H9 (cell line): ENCODE measurements at regions not wholly inside any gene's neighbourhood (a gene's known extent, or its start where the extent isn't known, plus 50 kb on each side); places are given as distances from the start of the nearest gene placed in this dataset.

Source experiments
- DNase-seq: peaks from one replicate; pipeline ENCODE4 v3.0.0-alpha.2; 2017
- H2AFZ ChIP-seq: one replicate; pipeline ENCODE4 v1.6.1; 2013; ENCODE audit warnings: mild to moderate bottlenecking, low read length, control low read depth, moderate library complexity
- H2AK5ac ChIP-seq: 2 replicates; pipeline ENCODE4 v1.6.1; 2013; ENCODE audit warnings: low read length, control low read depth, mixed read lengths; ENCODE audit not compliant: insufficient read length
- H2BK120ac ChIP-seq: one replicate; pipeline ENCODE4 v1.6.1; 2013; ENCODE audit warnings: low read depth, mild to moderate bottlenecking, low read length, control low read depth, inconsistent platforms; ENCODE audit not compliant: poor library complexity, severe bottlenecking
- H2BK12ac ChIP-seq: 2 replicates; pipeline ENCODE4 v1.6.1; 2013; ENCODE audit warnings: low read length, control low read depth, mixed read lengths, low read depth; ENCODE audit not compliant: insufficient read length
- H2BK15ac ChIP-seq: 2 replicates; pipeline ENCODE4 v1.6.1; 2013; ENCODE audit warnings: low read depth, low read length, control low read depth
- H2BK20ac ChIP-seq: one replicate; pipeline ENCODE4 v1.6.1; 2013; ENCODE audit warnings: low read depth, mild to moderate bottlenecking, low read length, control low read depth, inconsistent platforms; ENCODE audit not compliant: poor library complexity, severe bottlenecking
- H2BK5ac ChIP-seq: 2 replicates; pipeline ENCODE4 v1.6.1; 2013; ENCODE audit warnings: low read length, control low read depth, mixed read lengths; ENCODE audit not compliant: insufficient read length
- H3K14ac ChIP-seq: 2 replicates; pipeline ENCODE4 v1.6.1; 2013; ENCODE audit warnings: low read length, control low read depth; ENCODE audit not compliant: insufficient read depth
- H3K18ac ChIP-seq: 2 replicates; pipeline ENCODE4 v1.6.1; 2013; ENCODE audit warnings: low read depth, mild to moderate bottlenecking, mixed read lengths, low read length, control low read depth; ENCODE audit not compliant: insufficient read length
- H3K23ac ChIP-seq: 2 replicates; pipeline ENCODE4 v1.6.1; 2013; ENCODE audit warnings: low read length, control low read depth, mixed read lengths, low read depth; ENCODE audit not compliant: insufficient read length
- H3K23me2 ChIP-seq: 2 replicates; pipeline ENCODE4 v1.6.1; 2013; ENCODE audit warnings: low read depth, mild to moderate bottlenecking, mixed read lengths, low read length, control low read depth; ENCODE audit not compliant: insufficient read length, poor library complexity, severe bottlenecking
- H3K27ac ChIP-seq: 2 replicates; pipeline ENCODE4 v1.5.1; 2013; ENCODE audit warnings: low read length, control low read depth, mixed read lengths, low read depth; ENCODE audit not compliant: insufficient read length
- H3K27me3 ChIP-seq: 2 replicates; pipeline ENCODE4 v1.6.1; 2013; ENCODE audit warnings: low read length, control low read depth, inconsistent platforms; ENCODE audit not compliant: insufficient read depth
- H3K4ac ChIP-seq: 2 replicates; pipeline ENCODE4 v1.6.1; 2013; ENCODE audit warnings: low read depth, mild to moderate bottlenecking, control low read depth, inconsistent platforms, low read length, moderate library complexity
- H3K4me1 ChIP-seq: 2 replicates; pipeline ENCODE4 v1.6.1; 2013; ENCODE audit warnings: low read length, control low read depth, inconsistent platforms; ENCODE audit not compliant: insufficient read depth
- H3K4me2 ChIP-seq: 2 replicates; pipeline ENCODE4 v1.6.1; 2013; ENCODE audit warnings: low read length, control low read depth, mixed read lengths; ENCODE audit not compliant: insufficient read length, insufficient read depth
- H3K56ac ChIP-seq: 2 replicates; pipeline ENCODE4 v1.6.1; 2013; ENCODE audit warnings: low read depth, mild to moderate bottlenecking, mixed read lengths, low read length, control low read depth; ENCODE audit not compliant: insufficient read length
- H3K79me1 ChIP-seq: 2 replicates; pipeline ENCODE4 v1.6.1; 2013; ENCODE audit warnings: low read depth, mild to moderate bottlenecking, moderate library complexity, low read length, control low read depth, inconsistent platforms; ENCODE audit not compliant: insufficient read depth, poor library complexity, severe bottlenecking
- H3K79me2 ChIP-seq: 2 replicates; pipeline ENCODE4 v1.6.1; 2013; ENCODE audit warnings: low read length, control low read depth, inconsistent platforms; ENCODE audit not compliant: insufficient read depth
- H3K9ac ChIP-seq: 2 replicates; pipeline ENCODE4 v1.6.1; 2013; ENCODE audit warnings: low read length, control low read depth, mixed read lengths; ENCODE audit not compliant: insufficient read length; ENCODE audit errors: extremely low read depth
- H3K9me3 ChIP-seq: one replicate; pipeline ENCODE4 v1.6.1; 2013; ENCODE audit warnings: low read depth, low read length, inconsistent platforms; ENCODE audit not compliant: control insufficient read depth
- H3T11ph ChIP-seq: one replicate; pipeline ENCODE4 v1.6.1; 2013; ENCODE audit warnings: mild to moderate bottlenecking, low read length, control low read depth, inconsistent platforms
- H4K20me1 ChIP-seq: one replicate; pipeline ENCODE4 v1.6.1; 2013; ENCODE audit not compliant: control insufficient read depth, insufficient read length, insufficient read depth
- H4K5ac ChIP-seq: 2 replicates; pipeline ENCODE4 v1.6.1; 2013; ENCODE audit warnings: low read depth, mild to moderate bottlenecking, mixed read lengths, low read length, control low read depth; ENCODE audit not compliant: insufficient read length
- H4K8ac ChIP-seq: replicated peaks from 2 replicates; pipeline ENCODE4 v1.6.1; 2013; ENCODE audit warnings: low read length, control low read depth, mixed read lengths, low read depth; ENCODE audit not compliant: insufficient read length
- H4K91ac ChIP-seq: 2 replicates; pipeline ENCODE4 v1.6.1; 2013; ENCODE audit warnings: low read depth, mild to moderate bottlenecking, moderate library complexity, mixed read lengths, low read length, control low read depth; ENCODE audit not compliant: insufficient read length
- H3K27ac Mint-ChIP-seq, 3 experiments: 2 replicates in 2 of 3; 3 replicates in 1 of 3; pipeline ENCODE4 v1.8.0; 2020 to 2021; ENCODE audit warnings: mixed read lengths in 3 of 3, mild to moderate bottlenecking in 1 of 3, moderate library complexity in 1 of 3
- H3K27me3 Mint-ChIP-seq: 2 replicates; pipeline ENCODE4 v1.8.0; 2021; ENCODE audit warnings: low read depth, mild to moderate bottlenecking, moderate library complexity, mixed read lengths
- H3K36me3 Mint-ChIP-seq, 3 experiments: 2 replicates in 2 of 3; 3 replicates in 1 of 3; pipeline ENCODE4 v1.8.0; 2020 to 2021; ENCODE audit warnings: low read depth in 3 of 3, mixed read lengths in 3 of 3; ENCODE audit not compliant: insufficient read depth in 1 of 3
- H3K4me1 Mint-ChIP-seq, 2 experiments: 2 replicates each; pipeline ENCODE4 v1.8.0; 2020; ENCODE audit warnings: mixed read lengths in 2 of 2
- H3K4me3 Mint-ChIP-seq, 2 experiments: 2 replicates in 1 of 2; 3 replicates in 1 of 2; pipeline ENCODE4 v1.8.0; 2020 to 2021; ENCODE audit warnings: mild to moderate bottlenecking in 2 of 2, mixed read lengths in 2 of 2, moderate library complexity in 1 of 2
- H3K9me3 Mint-ChIP-seq, 2 experiments: 2 replicates in 1 of 2; 3 replicates in 1 of 2; pipeline ENCODE4 v1.8.0; 2020; ENCODE audit warnings: mild to moderate bottlenecking in 2 of 2, mixed read lengths in 2 of 2, moderate library complexity in 1 of 2
- WGBS: extraction: QIAGEN DNeasy Blood & Tissue Kit; methylation state at CpG from one replicate; pipeline ENCODE4 v1.1.7; 2013; ENCODE audit warnings: missing lambda C conversion rate, low lambda C conversion rate, mixed read lengths; ENCODE audit not compliant: insufficient read length; ENCODE audit errors: extremely low coverage; 5-methylcytosine and 5-hydroxymethylcytosine counted together
- TF ChIP-seq, protein P1 (sequence below): fragments of 200-600 bp; sonication (generic); conservative IDR thresholded peaks from 3 replicates; pipeline ENCODE4 v1.8.0; 2021; ENCODE audit warnings: antibody characterized with exemption, mild to moderate bottlenecking

DNA sequence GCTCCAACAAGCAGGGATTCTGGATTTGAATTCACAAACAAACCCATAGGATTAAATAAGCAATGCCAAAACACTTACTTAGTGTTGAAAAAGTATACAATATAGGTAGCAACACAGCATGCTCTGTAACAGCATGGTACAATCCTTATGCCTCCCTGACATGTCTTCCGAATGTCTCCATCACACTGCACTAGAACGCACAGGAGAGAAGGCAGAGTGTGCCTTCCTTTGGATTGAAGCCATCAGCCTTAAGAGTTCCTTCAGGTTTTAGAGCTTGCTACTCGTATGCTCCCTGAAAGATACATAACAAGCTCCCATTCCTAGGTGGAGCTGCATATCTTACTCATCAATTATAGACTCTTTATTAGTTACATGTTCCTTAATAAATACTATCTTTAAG is 1573.9 kb upstream of the PRR20A start:
- no peaks in the 10 kb centered on the region for H3K9me3 Mint-ChIP-seq
- H2BK20ac ChIP-seq = no peak overlapping the region
- H3K23me2 ChIP-seq = no peaks in the 10 kb centered on the region
- WGBS = no CpG with 5 or more reads among the region's 3 CpGs
- no peaks in the 10 kb centered on the region for H3K79me2 ChIP-seq
- H3T11ph ChIP-seq = no peak overlapping the region
- no peaks in the 10 kb centered on the region for H3K27me3 ChIP-seq
- H3K18ac ChIP-seq = no peak overlapping the region
- no peak overlapping the region for H3K4me2 ChIP-seq
- no peak overlapping the region for H3K23ac ChIP-seq
- H3K4ac ChIP-seq = no peak overlapping the region
- H3K4me3 Mint-ChIP-seq = no peak overlapping the region
- no peaks in the 10 kb centered on the region for H3K79me1 ChIP-seq
- H3K27ac ChIP-seq = no peak overlapping the region
- H2AFZ ChIP-seq = no peak overlapping the region
- no peaks in the 10 kb centered on the region for H3K9me3 ChIP-seq
- H2BK120ac ChIP-seq = no peak overlapping the region
- no peaks in the 10 kb centered on the region for H3K4me1 ChIP-seq
- no peak overlapping the region for H3K9ac ChIP-seq
- no peak overlapping the region for H2BK15ac ChIP-seq
- H2BK5ac ChIP-seq = no peak overlapping the region
- H3K4me1 Mint-ChIP-seq = peaks cover 33 to 34% of the 10 kb centered on the region in 2 experiments
- peak overlapping the region in 1 of 3 experiments; percentile 91; a peak in 3 of 7 replicates for H3K27ac Mint-ChIP-seq
- H4K5ac ChIP-seq = no peak overlapping the region
- no peak for DNase-seq
- H3K36me3 Mint-ChIP-seq = no peaks in the 10 kb centered on the region
- no peak overlapping the region for H2BK12ac ChIP-seq
- no peak overlapping the region for H3K56ac ChIP-seq
- no peak overlapping the region for H2AK5ac ChIP-seq
- TF ChIP-seq, protein P1, sequence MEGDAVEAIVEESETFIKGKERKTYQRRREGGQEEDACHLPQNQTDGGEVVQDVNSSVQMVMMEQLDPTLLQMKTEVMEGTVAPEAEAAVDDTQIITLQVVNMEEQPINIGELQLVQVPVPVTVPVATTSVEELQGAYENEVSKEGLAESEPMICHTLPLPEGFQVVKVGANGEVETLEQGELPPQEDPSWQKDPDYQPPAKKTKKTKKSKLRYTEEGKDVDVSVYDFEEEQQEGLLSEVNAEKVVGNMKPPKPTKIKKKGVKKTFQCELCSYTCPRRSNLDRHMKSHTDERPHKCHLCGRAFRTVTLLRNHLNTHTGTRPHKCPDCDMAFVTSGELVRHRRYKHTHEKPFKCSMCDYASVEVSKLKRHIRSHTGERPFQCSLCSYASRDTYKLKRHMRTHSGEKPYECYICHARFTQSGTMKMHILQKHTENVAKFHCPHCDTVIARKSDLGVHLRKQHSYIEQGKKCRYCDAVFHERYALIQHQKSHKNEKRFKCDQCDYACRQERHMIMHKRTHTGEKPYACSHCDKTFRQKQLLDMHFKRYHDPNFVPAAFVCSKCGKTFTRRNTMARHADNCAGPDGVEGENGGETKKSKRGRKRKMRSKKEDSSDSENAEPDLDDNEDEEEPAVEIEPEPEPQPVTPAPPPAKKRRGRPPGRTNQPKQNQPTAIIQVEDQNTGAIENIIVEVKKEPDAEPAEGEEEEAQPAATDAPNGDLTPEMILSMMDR = no peak
- H3K14ac ChIP-seq = no peak overlapping the region
- no peak overlapping the region for H4K8ac ChIP-seq
- no peaks in the 10 kb centered on the region for H3K27me3 Mint-ChIP-seq
- no peak overlapping the region for H4K91ac ChIP-seq
- no peaks in the 10 kb centered on the region for H4K20me1 ChIP-seq
